HCT116 (cell line): ENCODE measurements at regions not wholly inside any gene's neighbourhood (a gene's known extent, or its start where the extent isn't known, plus 50 kb on each side); places are given as distances from the start of the nearest gene placed in this dataset.

Experiments
- CBX3 ChIP-seq: IDR thresholded peaks from 2 replicates; pipeline ENCODE4 v1.6.1; 2012; ENCODE audit warnings: low read depth
- CEBPB ChIP-seq: IDR thresholded peaks from 2 replicates; pipeline ENCODE4 v1.6.1; 2012; ENCODE audit warnings: low read depth
- EZH2 ChIP-seq: fragments of 200-600 bp; sonication (generic); IDR thresholded peaks from 2 replicates; pipeline ENCODE4 v1.6.1; 2017; ENCODE audit warnings: antibody characterized with exemption, mixed run types
- JUND ChIP-seq: IDR thresholded peaks from 2 replicates; pipeline ENCODE4 v1.6.1; 2012
- POLR2A ChIP-seq: IDR thresholded peaks from 2 replicates; pipeline ENCODE4 v1.7.0; 2011; ENCODE audit warnings: borderline replicate concordance; ENCODE audit not compliant: insufficient read depth, insufficient read length; ENCODE audit errors: extremely low read depth
- POLR2AphosphoS5 ChIP-seq: IDR thresholded peaks from 2 replicates; pipeline ENCODE4 v1.6.1; 2011; ENCODE audit warnings: mild to moderate bottlenecking, low read depth, low read length, moderate library complexity
- RAD21 ChIP-seq: IDR thresholded peaks from 2 replicates; pipeline ENCODE4 v1.6.1; 2012; ENCODE audit warnings: low read depth, mild to moderate bottlenecking
- TCF7L2 ChIP-seq: IDR thresholded peaks from 2 replicates; pipeline ENCODE4 v1.7.0; 2011; ENCODE audit warnings: borderline replicate concordance, inconsistent platforms; ENCODE audit not compliant: insufficient read depth, insufficient read length; ENCODE audit errors: extremely low read depth
- YY1 ChIP-seq: IDR thresholded peaks from 2 replicates; pipeline ENCODE4 v1.6.1; 2011; ENCODE audit warnings: low read length, low read depth, moderate library complexity, mild to moderate bottlenecking; ENCODE audit not compliant: insufficient replicate concordance; ENCODE audit errors: extremely low read depth
- ZNF274 ChIP-seq: fragments of 200-500 bp; sonication (Bioruptor generic); IDR thresholded peaks from 2 replicates; pipeline ENCODE4 v1.6.1; 2014; ENCODE audit warnings: mild to moderate bottlenecking, low read depth, low read length, inconsistent platforms
- TF ChIP-seq, protein P1 (sequence below), 3 experiments: fragments of 200-600 bp in 1 of 3; sonication (generic) in 1 of 3; IDR thresholded peaks in 2 of 3; conservative IDR thresholded peaks in 1 of 3; 2 replicates each; pipeline ENCODE4 v1.5.1; 2012 to 2017; ENCODE audit warnings: low read depth in 2 of 3, low read length in 2 of 3, antibody characterized with exemption in 1 of 3, borderline replicate concordance in 1 of 3, control low read depth in 1 of 3, mild to moderate bottlenecking in 1 of 3, mixed read lengths in 1 of 3, mixed run types in 1 of 3, moderate library complexity in 1 of 3; ENCODE audit not compliant: insufficient read depth in 1 of 3

GRCh38 chr12:129987841-129988240 lies 84.0 kb upstream of the TMEM132D start:
- TF ChIP-seq POLR2A, result no peak
- TF ChIP-seq, protein P1, sequence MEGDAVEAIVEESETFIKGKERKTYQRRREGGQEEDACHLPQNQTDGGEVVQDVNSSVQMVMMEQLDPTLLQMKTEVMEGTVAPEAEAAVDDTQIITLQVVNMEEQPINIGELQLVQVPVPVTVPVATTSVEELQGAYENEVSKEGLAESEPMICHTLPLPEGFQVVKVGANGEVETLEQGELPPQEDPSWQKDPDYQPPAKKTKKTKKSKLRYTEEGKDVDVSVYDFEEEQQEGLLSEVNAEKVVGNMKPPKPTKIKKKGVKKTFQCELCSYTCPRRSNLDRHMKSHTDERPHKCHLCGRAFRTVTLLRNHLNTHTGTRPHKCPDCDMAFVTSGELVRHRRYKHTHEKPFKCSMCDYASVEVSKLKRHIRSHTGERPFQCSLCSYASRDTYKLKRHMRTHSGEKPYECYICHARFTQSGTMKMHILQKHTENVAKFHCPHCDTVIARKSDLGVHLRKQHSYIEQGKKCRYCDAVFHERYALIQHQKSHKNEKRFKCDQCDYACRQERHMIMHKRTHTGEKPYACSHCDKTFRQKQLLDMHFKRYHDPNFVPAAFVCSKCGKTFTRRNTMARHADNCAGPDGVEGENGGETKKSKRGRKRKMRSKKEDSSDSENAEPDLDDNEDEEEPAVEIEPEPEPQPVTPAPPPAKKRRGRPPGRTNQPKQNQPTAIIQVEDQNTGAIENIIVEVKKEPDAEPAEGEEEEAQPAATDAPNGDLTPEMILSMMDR (IDR thresholded peaks at IDR 0.05 in 2 of 3, conservative IDR thresholded peaks at IDR 0.05 in 1 of 3; ENCODE audit: borderline replicate concordance in 1 of 3, insufficient read depth in 1 of 3, low read depth in 2 of 3, low read length in 2 of 3), result no peak
- no peak for TF ChIP-seq JUND
- TF ChIP-seq POLR2AphosphoS5, result no peak
- TF ChIP-seq CBX3, result no peak
- TF ChIP-seq ZNF274, result no peak
- no peak for TF ChIP-seq RAD21
- TF ChIP-seq CEBPB, result no peak
- TF ChIP-seq EZH2, result no peak
- TF ChIP-seq TCF7L2, result no peak
- TF ChIP-seq YY1, result no peak
